ENCODE measurements at regions not wholly inside any gene's neighbourhood (a gene's known extent, or its start where the extent isn't known, plus 50 kb on each side); places are given as distances from the start of the nearest gene placed in this dataset.

GRCh38 chr21:29236201-29236600 is 62.5 kb upstream of the BACH1 start:
- TF ChIP-seq RAD21 (conservative IDR thresholded peaks at IDR 0.05) (no peak), CTCF (IDR thresholded peaks at IDR 0.05; ENCODE audit: poor library complexity, severe bottlenecking) (no peak), POLR2AphosphoS5 (IDR thresholded peaks at IDR 0.05) (no peak), EP300 (conservative IDR thresholded peaks at IDR 0.05; ENCODE audit: poor library complexity, severe bottlenecking) (no peak)
